A673 (cell line): ENCODE measurements at regions not wholly inside any gene's neighbourhood (a gene's known extent, or its start where the extent isn't known, plus 50 kb on each side); places are given as distances from the start of the nearest gene placed in this dataset.
A peak's percentile ranks its signal among the peaks of the same experiment; 100 is the strongest.

ENCODE experiments used
- BruUV-seq: library from RNA; stranded (reverse); fragments of 400-500 nt; replicated peaks from 2 replicates; lab custom pipeline; 2021; lab: Mats Ljungman, UMichigan
- CTCF ChIA-PET: fragments of 300-600 bp; sonication (Branson Sonifier 250); formaldehyde crosslinking; loops from one replicate; lab custom pipeline; 2022; ENCODE audit warnings: antibody characterized with exemption; lab: Charles Lee
- POLR2A ChIA-PET: fragments of 300-600 bp; sonication (Branson Sonifier 250); formaldehyde crosslinking; loops from one replicate; lab custom pipeline; 2022; ENCODE audit warnings: antibody characterized with exemption; ENCODE audit not compliant: low non-redundant PET; lab: Charles Lee
- DNase-seq: peaks from one replicate; pipeline ENCODE4 v3.0.0-alpha.2; 2015; ENCODE audit warnings: low spot score
- H3K27ac ChIP-seq: fragments of 200-600 bp; sonication (generic); 2 replicates; pipeline ENCODE4 v1.5.1; 2016; ENCODE audit warnings: mixed run types, low read depth, mild to moderate bottlenecking, mixed read lengths, antibody characterized with exemption, low read length; ENCODE audit not compliant: poor library complexity, severe bottlenecking
- H3K27me3 ChIP-seq: fragments of 200-600 bp; sonication (generic); replicated peaks from 2 replicates; pipeline ENCODE4 v1.6.1; 2017; ENCODE audit warnings: mixed run types, low read depth, mild to moderate bottlenecking, mixed read lengths, antibody characterized with exemption, low read length; ENCODE audit not compliant: insufficient read depth, poor library complexity
- H3K36me3 ChIP-seq: fragments of 200-600 bp; sonication (generic); 2 replicates; pipeline ENCODE4 v1.6.1; 2016; ENCODE audit warnings: mixed run types, mild to moderate bottlenecking, mixed read lengths, antibody characterized with exemption, low read length; ENCODE audit not compliant: insufficient read depth, poor library complexity, severe bottlenecking
- H3K4me1 ChIP-seq: fragments of 200-600 bp; sonication (generic); 2 replicates; pipeline ENCODE4 v1.6.1; 2017; ENCODE audit warnings: mixed run types, mild to moderate bottlenecking, mixed read lengths, antibody characterized with exemption, low read length; ENCODE audit not compliant: insufficient read depth, poor library complexity, severe bottlenecking
- H3K4me3 ChIP-seq: fragments of 200-600 bp; sonication (generic); 2 replicates; pipeline ENCODE4 v1.5.1; 2016; ENCODE audit warnings: low read depth, mixed run types, mild to moderate bottlenecking, mixed read lengths, low read length; ENCODE audit not compliant: poor library complexity, severe bottlenecking
- H3K9me3 ChIP-seq: fragments of 200-600 bp; sonication (generic); 2 replicates; pipeline ENCODE4 v1.6.1; 2016; ENCODE audit warnings: mixed run types, low read depth, mild to moderate bottlenecking, mixed read lengths, antibody characterized with exemption, low read length; ENCODE audit not compliant: poor library complexity, severe bottlenecking
- EZH2 ChIP-seq: fragments of 200-600 bp; sonication (generic); IDR thresholded peaks from 2 replicates; pipeline ENCODE4 v1.6.1; 2017; ENCODE audit warnings: borderline replicate concordance, low read depth, mild to moderate bottlenecking, mixed read lengths, antibody characterized with exemption, low read length; ENCODE audit not compliant: poor library complexity, severe bottlenecking
- intact Hi-C: fragments of 100-400 bp; cut with micrococcal nuclease; formaldehyde crosslinking; loops from one replicate; pipeline ENCODE4 v1.10.0; 2022; ENCODE audit not compliant: unreplicated experiment
- TF ChIP-seq, protein P1 (sequence below): fragments of 300-800, 200-600 bp; sonication (generic); conservative IDR thresholded peaks from 2 replicates; pipeline ENCODE4 v1.5.1; 2017; ENCODE audit warnings: low read depth, mild to moderate bottlenecking, antibody characterized with exemption, low read length, moderate library complexity, mixed read lengths

DNA sequence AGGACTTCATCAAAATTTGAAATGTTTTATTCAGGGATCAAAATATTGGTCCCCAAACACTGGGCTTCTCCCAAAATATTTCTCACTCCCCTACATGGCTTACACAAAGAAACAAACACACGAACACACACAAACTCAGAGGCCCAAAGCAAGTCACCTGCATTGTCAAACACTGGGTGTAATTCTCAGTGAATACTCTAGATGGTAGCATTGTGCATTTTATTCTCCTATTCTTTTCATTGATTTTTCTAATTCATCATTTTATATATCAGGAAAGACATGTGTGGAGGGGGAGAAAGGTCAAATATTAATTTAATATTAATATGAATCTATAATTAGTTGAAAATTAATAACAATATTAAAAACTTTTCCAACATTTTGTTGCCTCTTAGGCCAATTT lies 72.3 kb upstream of the TNMD start:
- H3K4me3 ChIP-seq = no peak overlapping the region
- H3K27me3 ChIP-seq = no peaks in the 10 kb centered on the region
- no peaks in the 10 kb centered on the region for H3K4me1 ChIP-seq
- no peaks in the 10 kb centered on the region for H3K9me3 ChIP-seq
- no peaks in the 10 kb centered on the region for H3K36me3 ChIP-seq
- POLR2A ChIA-PET = no interaction called here
- intact Hi-C loops = loop anchor here (5.0 kb wide), 1 partner anchor 255 kb away; no protein-coding TSS in a partner anchor
- TF ChIP-seq EZH2 = no peak
- TF ChIP-seq, protein P1, sequence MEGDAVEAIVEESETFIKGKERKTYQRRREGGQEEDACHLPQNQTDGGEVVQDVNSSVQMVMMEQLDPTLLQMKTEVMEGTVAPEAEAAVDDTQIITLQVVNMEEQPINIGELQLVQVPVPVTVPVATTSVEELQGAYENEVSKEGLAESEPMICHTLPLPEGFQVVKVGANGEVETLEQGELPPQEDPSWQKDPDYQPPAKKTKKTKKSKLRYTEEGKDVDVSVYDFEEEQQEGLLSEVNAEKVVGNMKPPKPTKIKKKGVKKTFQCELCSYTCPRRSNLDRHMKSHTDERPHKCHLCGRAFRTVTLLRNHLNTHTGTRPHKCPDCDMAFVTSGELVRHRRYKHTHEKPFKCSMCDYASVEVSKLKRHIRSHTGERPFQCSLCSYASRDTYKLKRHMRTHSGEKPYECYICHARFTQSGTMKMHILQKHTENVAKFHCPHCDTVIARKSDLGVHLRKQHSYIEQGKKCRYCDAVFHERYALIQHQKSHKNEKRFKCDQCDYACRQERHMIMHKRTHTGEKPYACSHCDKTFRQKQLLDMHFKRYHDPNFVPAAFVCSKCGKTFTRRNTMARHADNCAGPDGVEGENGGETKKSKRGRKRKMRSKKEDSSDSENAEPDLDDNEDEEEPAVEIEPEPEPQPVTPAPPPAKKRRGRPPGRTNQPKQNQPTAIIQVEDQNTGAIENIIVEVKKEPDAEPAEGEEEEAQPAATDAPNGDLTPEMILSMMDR = peak; percentile 65
- H3K27ac ChIP-seq = no peak overlapping the region
- no TSS peak for BruUV-seq
- peak; percentile 10 for DNase-seq
- CTCF ChIA-PET = interaction anchor here (0.6 kb wide), 1 partner anchor 192 kb away, joined by 5 read pairs; no protein-coding TSS in a partner anchor

DNA sequence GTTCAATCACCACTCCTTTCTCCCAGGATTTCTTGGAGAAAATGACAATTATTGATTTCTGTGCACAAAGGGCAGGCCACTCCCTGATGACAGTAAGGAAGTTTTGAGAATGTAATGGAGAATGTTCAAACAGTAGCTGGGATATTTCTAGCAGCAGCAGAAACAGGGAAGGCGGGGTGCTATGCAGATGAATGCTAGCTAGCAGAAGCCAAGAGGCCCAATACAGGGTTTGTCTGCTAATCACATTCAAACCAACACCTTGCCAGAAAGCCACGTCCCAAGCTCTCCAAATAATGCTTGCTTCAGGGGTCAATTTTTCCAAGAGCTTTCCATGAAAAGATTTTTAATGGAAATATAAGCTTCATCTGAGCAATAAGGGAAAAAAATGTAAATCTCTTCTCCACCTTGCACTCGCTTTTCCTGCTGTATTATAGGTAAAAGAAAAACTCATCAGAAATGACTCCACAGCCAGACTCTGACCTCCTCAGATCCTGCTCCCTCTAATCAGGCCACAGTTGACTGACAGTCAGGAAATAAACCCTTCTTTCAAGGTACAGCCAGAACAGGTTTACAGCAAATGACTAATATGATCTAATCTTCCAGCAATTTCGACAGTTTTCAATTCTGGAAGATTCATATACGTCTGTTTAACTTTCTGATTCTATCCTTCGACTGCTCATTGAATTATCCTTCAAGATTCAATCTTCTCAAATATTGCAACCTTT lies 84.7 kb upstream of the PCDH19 start:
- no TSS peak for BruUV-seq
- TF ChIP-seq, protein P1 = no peak
- no peak for TF ChIP-seq EZH2
- no peak for DNase-seq
- intact Hi-C loops = no loop called here
- Histone ChIP-seq H3K4me3 (no peak overlapping the region), H3K9me3 (no peaks in the 10 kb centered on the region), H3K4me1 (no peaks in the 10 kb centered on the region), H3K36me3 (no peaks in the 10 kb centered on the region), H3K27me3 (peaks cover 13% of the 10 kb centered on the region), H3K27ac (no peak overlapping the region)
- POLR2A ChIA-PET = no interaction called here
- CTCF ChIA-PET = no interaction called here

DNA sequence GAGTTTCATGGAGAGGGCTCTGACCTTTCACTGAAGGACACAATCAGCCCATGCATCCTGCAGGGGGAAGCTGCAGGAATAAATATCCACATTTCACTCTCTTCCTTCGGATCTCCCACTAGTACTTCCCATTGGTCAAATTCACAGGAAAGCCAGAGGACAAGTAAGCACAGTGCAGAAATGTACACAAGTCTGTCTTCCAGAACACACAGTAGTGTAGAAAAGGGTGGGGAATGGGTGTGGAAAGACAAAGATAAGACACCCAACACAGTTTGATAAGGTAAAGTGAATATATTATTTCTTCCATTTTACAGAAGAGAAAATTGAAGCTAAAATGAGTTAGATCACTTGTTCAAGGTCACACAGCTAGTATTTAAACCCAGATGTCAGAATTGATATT lies 81.1 kb upstream of the PCDH19 start:
- Histone ChIP-seq H3K4me1 (no peaks in the 10 kb centered on the region), H3K4me3 (no peak overlapping the region), H3K27ac (no peak overlapping the region), H3K27me3 (peaks cover 13% of the 10 kb centered on the region), H3K36me3 (no peaks in the 10 kb centered on the region), H3K9me3 (no peaks in the 10 kb centered on the region)
- CTCF ChIA-PET = no interaction called here
- BruUV-seq = no TSS peak
- POLR2A ChIA-PET = no interaction called here
- no peak for TF ChIP-seq EZH2
- no peak for DNase-seq
- intact Hi-C loops = no loop called here
